ENCODE measurements at regions not wholly inside any gene's neighbourhood (a gene's known extent, or its start where the extent isn't known, plus 50 kb on each side); places are given as distances from the start of the nearest gene placed in this dataset.

DNA sequence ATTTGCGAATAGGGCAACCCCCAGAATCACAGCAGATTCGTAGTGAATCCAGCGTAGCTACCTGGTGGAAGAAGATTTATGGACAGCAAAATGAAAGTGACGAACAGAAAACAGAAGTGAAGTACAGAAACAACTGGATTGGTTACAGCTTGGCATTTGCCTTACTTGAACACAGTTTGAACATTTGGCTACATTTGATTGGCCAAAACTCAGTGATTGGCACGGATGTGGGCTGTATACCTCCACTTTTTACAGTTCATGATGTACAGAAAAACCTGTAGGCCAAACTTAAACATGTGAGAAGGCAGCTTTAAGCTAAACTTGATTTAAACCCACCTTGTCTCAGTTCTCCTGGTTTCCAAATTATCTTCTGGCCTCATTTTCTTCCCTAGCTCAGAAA, 49.9 kb upstream of the AMN1 start:
- H3K4me3 ChIP-seq, result no peak overlapping the region
- H3K27me3 ChIP-seq, result no peaks in the 10 kb centered on the region
- in situ Hi-C loops (cut with MboI; ENCODE audit: low pct_ligation_motif_present in 1 of 4, low pct_unique_long_range_greater_than_20kb in 1 of 4, low sequenced_read_pairs in 3 of 4), result no loop called here
- H3K27ac ChIP-seq, result no peak overlapping the region
- WGBS, 2 donors (ENCODE audit: low coverage in 1 of 2), result 78 to 83% methylated on average over 5 of the region's 5 CpGs
- no peak for DNase-seq
- TF ChIP-seq EP300 (IDR thresholded peaks at IDR 0.05; ENCODE audit: low read depth) (no peak), POLR2A (IDR thresholded peaks at IDR 0.05) (no peak), POLR2AphosphoS5 (IDR thresholded peaks at IDR 0.05) (no peak)
- TF ChIP-seq, protein P1, sequence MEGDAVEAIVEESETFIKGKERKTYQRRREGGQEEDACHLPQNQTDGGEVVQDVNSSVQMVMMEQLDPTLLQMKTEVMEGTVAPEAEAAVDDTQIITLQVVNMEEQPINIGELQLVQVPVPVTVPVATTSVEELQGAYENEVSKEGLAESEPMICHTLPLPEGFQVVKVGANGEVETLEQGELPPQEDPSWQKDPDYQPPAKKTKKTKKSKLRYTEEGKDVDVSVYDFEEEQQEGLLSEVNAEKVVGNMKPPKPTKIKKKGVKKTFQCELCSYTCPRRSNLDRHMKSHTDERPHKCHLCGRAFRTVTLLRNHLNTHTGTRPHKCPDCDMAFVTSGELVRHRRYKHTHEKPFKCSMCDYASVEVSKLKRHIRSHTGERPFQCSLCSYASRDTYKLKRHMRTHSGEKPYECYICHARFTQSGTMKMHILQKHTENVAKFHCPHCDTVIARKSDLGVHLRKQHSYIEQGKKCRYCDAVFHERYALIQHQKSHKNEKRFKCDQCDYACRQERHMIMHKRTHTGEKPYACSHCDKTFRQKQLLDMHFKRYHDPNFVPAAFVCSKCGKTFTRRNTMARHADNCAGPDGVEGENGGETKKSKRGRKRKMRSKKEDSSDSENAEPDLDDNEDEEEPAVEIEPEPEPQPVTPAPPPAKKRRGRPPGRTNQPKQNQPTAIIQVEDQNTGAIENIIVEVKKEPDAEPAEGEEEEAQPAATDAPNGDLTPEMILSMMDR (IDR thresholded peaks at IDR 0.05), result no peak
- H3K9me3 ChIP-seq, result no peaks in the 10 kb centered on the region
- no peaks in the 10 kb centered on the region for H3K36me3 ChIP-seq
- no peaks in the 10 kb centered on the region for H3K4me1 ChIP-seq
- intact Hi-C loops (cut with DNase I; ENCODE audit: low total_unique reads), result no loop called here

Small RNAs in the stretch of these regions (small RNA-seq; reads per million reads assigned to genes)
- 0 reads per million in 4 donors for gene RF00402
- gene RNU6-1069P, result 0 reads per million in 4 donors

Measured in transverse colon (tissue), 4 donors.